ENCODE measurements at regions not wholly inside any gene's neighbourhood (a gene's known extent, or its start where the extent isn't known, plus 50 kb on each side); places are given as distances from the start of the nearest gene placed in this dataset.
"Not testable (repeated sequence)": the region's sequence is repeated elsewhere in the genome, so short reads cannot be mapped to it uniquely, and the experiment has no call there.

- no peak for DNase-seq (ENCODE audit: low read depth)
Observed at GRCh38 chr12:58673021-58673420, 247.3 kb downstream of the LRIG3 start.

DNA sequence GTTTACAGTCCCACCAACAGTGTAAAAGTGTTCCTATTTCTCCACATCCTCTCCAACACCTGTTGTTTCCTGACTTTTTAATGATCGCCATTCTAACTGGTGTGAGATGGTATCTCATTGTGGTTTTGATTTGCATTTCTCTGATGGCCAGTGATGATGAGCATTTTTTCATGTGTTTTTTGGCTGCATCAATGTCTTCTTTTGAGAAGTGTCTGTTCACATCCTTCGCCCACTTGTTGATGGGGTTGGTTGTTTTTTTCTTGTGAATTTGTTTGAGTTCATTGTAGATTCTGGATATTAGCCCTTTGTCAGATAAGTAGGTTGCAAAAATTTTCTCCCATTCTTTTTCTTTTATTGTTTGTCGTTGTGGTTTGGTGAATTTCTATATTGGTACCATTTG lies 242.5 kb downstream of the LRIG3 start:
- H3K4me3 ChIP-seq (ENCODE audit: low read depth, low read length); H3K27me3 ChIP-seq (ENCODE audit: control insufficient read depth, insufficient read depth, low read length); H3K36me3 ChIP-seq (ENCODE audit: control insufficient read depth, insufficient read depth, low read length); DNase-seq (ENCODE audit: low read depth): not testable (repeated sequence)

More at GRCh38 chr12:58673021-58673420, 247.3 kb downstream of the LRIG3 start:
- no peaks in the 10 kb centered on the region for H3K27me3 ChIP-seq (ENCODE audit: control insufficient read depth, insufficient read depth, low read length)
- H3K36me3 ChIP-seq (ENCODE audit: control insufficient read depth, insufficient read depth, low read length) = no peaks in the 10 kb centered on the region
- no peak overlapping the region for H3K4me3 ChIP-seq (ENCODE audit: low read depth, low read length)
- TF ChIP-seq, protein P1, sequence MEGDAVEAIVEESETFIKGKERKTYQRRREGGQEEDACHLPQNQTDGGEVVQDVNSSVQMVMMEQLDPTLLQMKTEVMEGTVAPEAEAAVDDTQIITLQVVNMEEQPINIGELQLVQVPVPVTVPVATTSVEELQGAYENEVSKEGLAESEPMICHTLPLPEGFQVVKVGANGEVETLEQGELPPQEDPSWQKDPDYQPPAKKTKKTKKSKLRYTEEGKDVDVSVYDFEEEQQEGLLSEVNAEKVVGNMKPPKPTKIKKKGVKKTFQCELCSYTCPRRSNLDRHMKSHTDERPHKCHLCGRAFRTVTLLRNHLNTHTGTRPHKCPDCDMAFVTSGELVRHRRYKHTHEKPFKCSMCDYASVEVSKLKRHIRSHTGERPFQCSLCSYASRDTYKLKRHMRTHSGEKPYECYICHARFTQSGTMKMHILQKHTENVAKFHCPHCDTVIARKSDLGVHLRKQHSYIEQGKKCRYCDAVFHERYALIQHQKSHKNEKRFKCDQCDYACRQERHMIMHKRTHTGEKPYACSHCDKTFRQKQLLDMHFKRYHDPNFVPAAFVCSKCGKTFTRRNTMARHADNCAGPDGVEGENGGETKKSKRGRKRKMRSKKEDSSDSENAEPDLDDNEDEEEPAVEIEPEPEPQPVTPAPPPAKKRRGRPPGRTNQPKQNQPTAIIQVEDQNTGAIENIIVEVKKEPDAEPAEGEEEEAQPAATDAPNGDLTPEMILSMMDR (IDR thresholded peaks at IDR 0.05; ENCODE audit: insufficient read depth, low read length, poor library complexity, severe bottlenecking) = no peak

DNA sequence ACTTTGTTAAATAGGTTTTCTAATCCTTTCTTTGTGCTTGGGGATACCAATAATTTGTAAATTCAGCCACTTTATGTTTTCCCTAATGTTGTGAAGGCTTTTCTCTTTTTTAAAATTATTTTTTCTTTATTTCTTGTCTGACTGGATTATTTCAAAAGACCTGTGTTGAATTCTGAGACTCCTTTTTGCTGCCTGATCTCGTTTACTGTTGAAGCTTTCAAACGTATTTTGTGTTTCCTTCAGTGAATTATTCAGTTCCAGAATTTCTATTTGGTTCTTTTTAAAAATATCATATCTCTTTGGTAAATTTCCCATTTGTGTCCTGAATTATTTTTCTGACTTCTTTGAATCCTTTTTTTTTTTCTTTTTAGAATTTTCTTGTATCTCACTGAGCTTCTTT lies 241.6 kb downstream of the LRIG3 start:
- no peak overlapping the region for H3K4me3 ChIP-seq (ENCODE audit: low read depth, low read length)
- DNase-seq (ENCODE audit: low read depth) = no peak
- TF ChIP-seq, protein P1 (IDR thresholded peaks at IDR 0.05; ENCODE audit: insufficient read depth, low read length, poor library complexity, severe bottlenecking) = no peak
- H3K36me3 ChIP-seq (ENCODE audit: control insufficient read depth, insufficient read depth, low read length) = no peaks in the 10 kb centered on the region
- no peaks in the 10 kb centered on the region for H3K27me3 ChIP-seq (ENCODE audit: control insufficient read depth, insufficient read depth, low read length)

DNA sequence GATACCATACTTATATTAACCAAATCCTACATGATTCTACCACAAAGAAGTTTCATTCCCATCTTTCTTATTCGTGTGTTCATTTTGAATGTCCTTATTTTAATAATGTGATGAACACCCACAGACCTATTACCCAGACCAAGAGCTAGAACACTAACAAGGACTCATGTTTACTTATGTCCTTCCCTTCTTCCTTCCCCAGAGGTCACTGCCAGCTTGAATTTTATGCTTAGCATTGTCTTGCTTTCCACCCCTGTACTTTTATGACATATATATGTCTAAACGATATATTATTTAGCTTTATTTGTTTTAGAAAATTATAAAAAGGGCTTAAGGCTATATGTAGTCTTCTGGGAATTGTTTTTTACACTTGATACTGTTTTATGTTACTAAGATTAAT lies 238.6 kb downstream of the LRIG3 start:
- no peaks in the 10 kb centered on the region for H3K36me3 ChIP-seq (ENCODE audit: control insufficient read depth, insufficient read depth, low read length)
- no peak overlapping the region for H3K4me3 ChIP-seq (ENCODE audit: low read depth, low read length)
- H3K27me3 ChIP-seq (ENCODE audit: control insufficient read depth, insufficient read depth, low read length) = no peaks in the 10 kb centered on the region
- DNase-seq (ENCODE audit: low read depth) = no peak
- TF ChIP-seq, protein P1 (IDR thresholded peaks at IDR 0.05; ENCODE audit: insufficient read depth, low read length, poor library complexity, severe bottlenecking) = no peak

- H3K4me3 ChIP-seq (ENCODE audit: low read depth, low read length) = no peak overlapping the region
- DNase-seq (ENCODE audit: low read depth) = no peak
- no peaks in the 10 kb centered on the region for H3K27me3 ChIP-seq (ENCODE audit: control insufficient read depth, insufficient read depth, low read length)
- TF ChIP-seq, protein P1 (IDR thresholded peaks at IDR 0.05; ENCODE audit: insufficient read depth, low read length, poor library complexity, severe bottlenecking) = no peak
- H3K36me3 ChIP-seq (ENCODE audit: control insufficient read depth, insufficient read depth, low read length) = no peaks in the 10 kb centered on the region
Observed at GRCh38 chr12:58695263-58695662, 225.0 kb downstream of the LRIG3 start.

DNA sequence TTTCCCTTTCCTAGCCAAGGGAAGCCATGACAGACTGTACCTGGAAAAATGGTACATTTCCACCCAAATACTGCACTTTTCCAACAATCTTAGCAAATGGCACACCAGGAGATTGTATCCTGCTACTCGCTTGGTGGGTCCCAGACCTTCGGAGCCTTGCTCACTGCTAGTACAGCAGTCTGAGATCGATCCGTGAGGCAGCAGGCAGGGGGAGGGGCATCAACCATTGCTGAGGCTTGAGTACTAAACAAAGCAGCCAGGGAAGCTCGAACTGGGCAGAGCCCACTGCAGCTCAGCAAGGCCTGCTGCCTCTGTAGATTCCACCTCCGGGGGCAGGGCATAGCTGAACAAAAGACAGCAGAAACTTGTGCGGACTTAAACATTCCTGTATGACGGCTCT lies 218.8 kb downstream of the LRIG3 start:
- Histone ChIP-seq H3K36me3 (ENCODE audit: control insufficient read depth, insufficient read depth, low read length) (no peaks in the 10 kb centered on the region), H3K27me3 (ENCODE audit: control insufficient read depth, insufficient read depth, low read length) (no peaks in the 10 kb centered on the region), H3K4me3 (ENCODE audit: low read depth, low read length) (no peak overlapping the region)
- no peak for DNase-seq (ENCODE audit: low read depth)
- TF ChIP-seq, protein P1 (IDR thresholded peaks at IDR 0.05; ENCODE audit: insufficient read depth, low read length, poor library complexity, severe bottlenecking) = no peak

All from kidney epithelial cell (primary cell).